Fibroblast of lung (primary cell): ENCODE measurements at regions not wholly inside any gene's neighbourhood (a gene's known extent, or its start where the extent isn't known, plus 50 kb on each side); places are given as distances from the start of the nearest gene placed in this dataset.

Experiments used
- CTCF ChIP-seq, 2 donors: IDR thresholded peaks in 1 of 2; conservative IDR thresholded peaks in 1 of 2; 1 replicate in 1 of 2; 2 replicates in 1 of 2; pipeline ENCODE4 v1.5.1; 2011 to 2012; ENCODE audit warnings: low read length in 2 of 2, control low read depth in 1 of 2, inconsistent platforms in 1 of 2, low read depth in 1 of 2, mild to moderate bottlenecking in 1 of 2
- EZH2 ChIP-seq: IDR thresholded peaks from 2 replicates; pipeline ENCODE4 v1.5.1; 2012; ENCODE audit warnings: low read length, control low read depth, mild to moderate bottlenecking; ENCODE audit errors: missing control alignments

- TF ChIP-seq EZH2 = no peak
- no peak for TF ChIP-seq CTCF (conservative IDR thresholded peaks at IDR 0.05 in 1 of 2, IDR thresholded peaks at IDR 0.05 in 1 of 2; ENCODE audit: low read depth in 1 of 2, low read length in 2 of 2)
Measured at GRCh38 chr17:74017466-74017865, 186.0 kb upstream of the RPL38 start.
